GM12865 (cell line): ENCODE measurements at regions not wholly inside any gene's neighbourhood (a gene's known extent, or its start where the extent isn't known, plus 50 kb on each side); places are given as distances from the start of the nearest gene placed in this dataset.

ENCODE experiments used
- DNase-seq: peaks from one replicate; pipeline ENCODE4 v3.0.0; 2010; ENCODE audit warnings: low read depth
- H3K4me3 ChIP-seq: 2 replicates; pipeline ENCODE4 v1.5.1; 2011; ENCODE audit warnings: mild to moderate bottlenecking, low read depth, low read length, control low read depth
- CTCF ChIP-seq: IDR thresholded peaks from 2 replicates; pipeline ENCODE4 v1.5.1; 2011; ENCODE audit warnings: low read length, control low read depth, low read depth, inconsistent platforms; ENCODE audit not compliant: insufficient read depth; ENCODE audit errors: missing control alignments

GRCh38 chr1:172917972-172918371 is 132.8 kb downstream of the TNFSF18 start:
- TF ChIP-seq CTCF = no peak
- no peak overlapping the region for H3K4me3 ChIP-seq
- no peak for DNase-seq

GRCh38 chr1:172918478-172918877 is 132.3 kb downstream of the TNFSF18 start:
- no peak overlapping the region for H3K4me3 ChIP-seq
- DNase-seq = no peak
- TF ChIP-seq CTCF = no peak

GRCh38 chr1:172926070-172926469 is 124.7 kb downstream of the TNFSF18 start:
- TF ChIP-seq CTCF = no peak
- DNase-seq = no peak
- no peak overlapping the region for H3K4me3 ChIP-seq

- DNase-seq = no peak
- no peak overlapping the region for H3K4me3 ChIP-seq
- no peak for TF ChIP-seq CTCF
These were observed 122.3 kb downstream of the TNFSF18 start for GRCh38 chr1:172928412-172928811.

- H3K4me3 ChIP-seq = no peak overlapping the region
- no peak for TF ChIP-seq CTCF
- DNase-seq = no peak
These were observed 121.7 kb downstream of the TNFSF18 start for GRCh38 chr1:172929006-172929405.

- no peak for TF ChIP-seq CTCF
- DNase-seq = no peak
These were observed 120.6 kb downstream of the TNFSF18 start for GRCh38 chr1:172930142-172930541.

GRCh38 chr1:172931340-172931739 is 119.4 kb downstream of the TNFSF18 start:
- no peak for DNase-seq

More at GRCh38 chr1:172930142-172930541, 120.6 kb downstream of the TNFSF18 start:
- no peak overlapping the region for H3K4me3 ChIP-seq

More at GRCh38 chr1:172931340-172931739, 119.4 kb downstream of the TNFSF18 start:
- TF ChIP-seq CTCF = no peak
- H3K4me3 ChIP-seq = no peak overlapping the region
